GM19025 (cell line): ENCODE measurements at regions not wholly inside any gene's neighbourhood (a gene's known extent, or its start where the extent isn't known, plus 50 kb on each side); places are given as distances from the start of the nearest gene placed in this dataset.
"Not testable (repeated sequence)": the region's sequence is repeated elsewhere in the genome, so short reads cannot be mapped to it uniquely, and the experiment has no call there.

ENCODE experiments used
- ATAC-seq: cut with Tn5 transposase; IDR thresholded peaks from one replicate; pipeline ENCODE4 v1.9.1; 2021; ENCODE audit warnings: mild to moderate bottlenecking, low read depth, moderate library complexity; ENCODE audit not compliant: unreplicated experiment

DNA sequence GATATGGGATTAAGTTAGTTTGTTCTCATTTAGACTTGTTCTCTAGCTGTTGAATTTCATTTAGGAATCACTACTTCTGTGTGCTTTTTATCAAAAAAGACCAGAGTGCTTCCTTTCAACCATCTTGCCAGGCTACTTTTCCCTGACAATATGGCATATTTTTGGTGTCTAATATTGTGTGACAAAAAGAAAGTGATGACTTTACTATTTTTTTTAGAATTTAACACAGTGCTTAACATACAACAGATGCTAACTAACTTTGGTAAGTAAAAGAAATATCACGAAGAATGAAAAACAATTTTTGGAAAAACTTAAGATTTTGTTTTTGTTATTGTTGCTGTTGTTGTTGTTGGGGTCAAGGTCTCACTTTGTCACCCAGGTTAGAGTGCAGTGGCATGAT lies 462.2 kb upstream of the PABPC4L start:
- ATAC-seq: no peak

DNA sequence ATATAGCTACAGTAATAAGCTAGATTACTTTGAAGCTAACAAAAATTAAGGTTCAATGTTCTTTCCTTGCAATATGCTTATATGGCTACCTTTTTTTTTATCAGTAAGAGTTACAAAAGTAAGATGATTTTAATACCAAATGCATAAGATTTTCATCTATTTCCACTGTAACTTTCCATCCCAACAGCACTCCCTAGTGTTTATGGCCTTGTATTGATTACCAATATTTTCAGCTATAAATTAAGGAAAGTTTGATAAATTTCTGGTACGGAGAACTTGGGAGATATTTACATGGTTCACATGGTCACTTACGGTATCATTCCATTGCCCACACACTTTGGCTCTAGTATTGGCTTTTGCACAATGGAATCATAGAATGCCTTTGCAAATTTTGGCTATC lies 448.9 kb upstream of the PABPC4L start:
- no peak for ATAC-seq

DNA sequence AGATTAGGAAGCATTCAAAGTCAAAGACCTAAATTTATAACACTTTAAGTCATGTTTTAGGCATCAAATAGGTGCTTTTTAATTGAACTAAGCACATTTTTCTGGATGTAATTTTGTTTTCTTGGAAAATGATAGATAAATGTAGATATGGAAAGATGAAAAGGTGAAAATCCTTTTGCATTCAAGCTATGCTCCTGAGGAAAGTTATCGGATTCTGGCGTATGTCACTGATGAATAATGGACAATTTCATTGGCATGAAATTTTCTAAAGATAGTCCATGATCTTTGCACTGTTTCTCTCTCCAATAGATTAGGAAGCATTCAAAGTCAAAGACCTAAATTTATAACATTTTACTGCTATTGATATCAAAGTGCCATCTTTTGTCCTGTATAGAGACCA lies 444.2 kb upstream of the PABPC4L start:
- ATAC-seq: no peak

DNA sequence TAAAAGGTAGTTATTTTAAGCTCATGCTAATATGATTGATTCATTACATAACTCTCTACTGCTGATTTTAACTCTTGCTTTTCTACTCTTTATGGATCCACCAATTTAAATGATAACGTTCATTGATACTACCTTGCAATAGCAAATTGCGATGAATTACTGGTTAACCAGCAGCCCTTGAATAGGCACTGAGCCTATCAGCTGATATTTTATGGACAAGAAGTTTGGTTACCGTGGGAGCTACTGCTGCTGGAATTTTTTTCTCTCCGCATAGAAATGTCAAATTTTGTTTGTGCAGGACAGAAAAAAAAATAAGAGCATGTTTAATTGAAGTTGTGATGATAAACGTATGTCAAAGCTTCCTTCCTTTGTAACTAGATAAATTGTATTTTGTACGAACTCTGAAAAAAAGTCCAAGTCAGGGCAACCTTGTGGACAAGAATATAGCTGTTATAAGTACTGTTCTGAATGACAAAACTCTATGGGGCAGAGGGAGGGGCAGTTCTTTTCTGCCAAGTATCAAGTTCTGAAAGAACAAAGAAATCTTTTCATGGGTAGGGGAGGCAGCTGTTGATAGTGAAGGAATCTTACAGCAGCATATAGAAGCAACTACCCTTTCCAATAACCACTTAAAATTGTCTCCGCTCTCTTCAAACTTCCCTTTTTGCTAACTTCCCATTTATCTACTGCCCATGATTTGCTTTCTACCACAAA lies 434.9 kb upstream of the PABPC4L start:
- ATAC-seq: no peak

DNA sequence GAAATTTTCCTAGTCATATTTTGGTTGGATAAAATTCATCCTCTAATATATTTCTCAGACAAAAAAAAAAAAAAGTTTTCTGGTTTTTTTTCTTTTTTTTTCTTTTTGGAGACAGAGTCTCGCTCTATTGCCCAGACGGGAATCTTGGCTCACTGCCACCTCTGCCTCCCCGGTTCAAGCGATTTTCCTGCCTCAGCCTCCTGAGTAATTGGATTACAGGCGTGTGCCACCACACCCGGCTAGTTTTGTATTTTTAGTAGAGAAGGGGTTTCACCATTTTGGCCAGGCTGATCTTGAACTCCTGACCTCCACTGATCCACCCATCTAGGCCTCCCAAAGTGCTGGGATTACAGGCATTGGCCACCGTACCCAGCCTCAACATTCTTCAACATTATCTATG lies 432.7 kb upstream of the PABPC4L start:
- no peak for ATAC-seq

DNA sequence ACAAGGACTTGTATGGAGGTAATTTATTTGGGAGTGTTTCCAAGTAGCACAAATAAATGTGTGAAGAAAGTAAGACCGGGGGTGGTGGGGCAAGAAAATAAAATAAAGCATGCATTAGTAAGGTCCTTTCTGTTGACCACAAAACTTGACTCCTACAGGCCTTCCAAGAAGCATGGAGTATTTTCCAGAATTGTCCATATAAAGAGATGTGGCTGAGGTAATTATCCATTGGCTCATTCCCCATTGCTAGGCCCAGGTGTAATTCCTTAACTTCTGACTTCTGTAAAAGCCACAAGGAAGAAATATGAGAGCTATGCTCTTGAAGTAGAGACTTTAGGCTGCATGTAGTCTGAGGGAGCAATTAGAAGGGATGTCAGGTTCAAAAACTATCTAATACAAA lies 430.5 kb upstream of the PABPC4L start:
- no peak for ATAC-seq

DNA sequence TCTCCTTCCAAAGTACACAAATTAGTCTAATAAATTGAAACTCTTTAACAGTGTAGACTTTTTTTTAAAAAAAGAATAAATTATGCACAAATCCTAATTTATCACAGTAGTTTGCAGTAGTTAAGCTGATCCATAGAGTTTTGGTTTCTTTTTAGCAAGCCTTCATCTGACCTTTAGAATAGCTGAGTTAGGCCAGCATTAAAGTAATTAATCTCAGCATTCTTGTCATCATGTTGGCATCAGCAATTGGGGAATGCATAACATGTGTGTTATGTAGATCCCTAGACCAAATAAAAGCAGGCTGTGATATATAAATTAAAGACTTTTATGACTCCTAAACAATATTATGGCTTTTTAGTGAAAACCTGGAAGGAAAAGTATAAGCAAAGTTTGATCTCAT lies 426.5 kb upstream of the PABPC4L start:
- ATAC-seq: no peak

DNA sequence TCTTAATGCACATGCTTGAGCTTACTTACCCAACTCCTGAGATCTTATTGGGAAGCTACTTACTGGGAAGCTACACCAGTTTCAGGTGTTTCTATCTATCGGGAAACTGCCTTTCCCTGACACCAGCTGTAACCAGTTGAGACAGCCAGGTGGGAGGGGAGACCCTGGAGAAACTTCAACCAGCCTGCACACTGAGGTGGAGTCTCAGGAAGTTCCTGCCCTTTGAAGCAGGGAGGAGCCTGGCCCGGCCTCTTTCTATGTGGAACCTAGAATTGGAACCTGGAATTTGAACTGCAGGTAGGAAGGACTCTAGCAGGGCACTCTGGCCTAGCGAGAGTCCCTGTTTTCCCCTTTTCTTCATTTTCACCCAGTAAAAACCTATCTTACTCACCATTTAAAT lies 425.8 kb upstream of the PABPC4L start:
- no peak for ATAC-seq

DNA sequence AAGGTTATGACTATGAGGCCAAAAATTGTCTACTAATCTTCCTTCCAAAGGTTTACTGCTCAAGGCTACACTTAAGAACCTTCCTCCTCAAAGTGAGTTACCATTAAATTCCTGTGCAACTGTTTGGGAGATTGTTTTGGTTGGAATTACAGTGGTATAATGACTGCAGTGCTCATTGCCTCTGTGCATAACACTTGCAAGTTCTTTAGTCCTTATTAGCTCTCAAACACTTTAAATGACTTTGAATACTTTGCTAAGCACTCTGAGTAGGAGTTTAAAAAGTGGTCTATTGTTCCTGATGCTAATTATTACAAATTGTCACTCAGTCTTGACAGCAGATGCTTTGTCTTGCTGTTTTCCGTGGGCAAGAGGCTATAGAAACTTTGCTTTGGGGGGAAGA lies 422.8 kb upstream of the PABPC4L start:
- ATAC-seq: no peak

DNA sequence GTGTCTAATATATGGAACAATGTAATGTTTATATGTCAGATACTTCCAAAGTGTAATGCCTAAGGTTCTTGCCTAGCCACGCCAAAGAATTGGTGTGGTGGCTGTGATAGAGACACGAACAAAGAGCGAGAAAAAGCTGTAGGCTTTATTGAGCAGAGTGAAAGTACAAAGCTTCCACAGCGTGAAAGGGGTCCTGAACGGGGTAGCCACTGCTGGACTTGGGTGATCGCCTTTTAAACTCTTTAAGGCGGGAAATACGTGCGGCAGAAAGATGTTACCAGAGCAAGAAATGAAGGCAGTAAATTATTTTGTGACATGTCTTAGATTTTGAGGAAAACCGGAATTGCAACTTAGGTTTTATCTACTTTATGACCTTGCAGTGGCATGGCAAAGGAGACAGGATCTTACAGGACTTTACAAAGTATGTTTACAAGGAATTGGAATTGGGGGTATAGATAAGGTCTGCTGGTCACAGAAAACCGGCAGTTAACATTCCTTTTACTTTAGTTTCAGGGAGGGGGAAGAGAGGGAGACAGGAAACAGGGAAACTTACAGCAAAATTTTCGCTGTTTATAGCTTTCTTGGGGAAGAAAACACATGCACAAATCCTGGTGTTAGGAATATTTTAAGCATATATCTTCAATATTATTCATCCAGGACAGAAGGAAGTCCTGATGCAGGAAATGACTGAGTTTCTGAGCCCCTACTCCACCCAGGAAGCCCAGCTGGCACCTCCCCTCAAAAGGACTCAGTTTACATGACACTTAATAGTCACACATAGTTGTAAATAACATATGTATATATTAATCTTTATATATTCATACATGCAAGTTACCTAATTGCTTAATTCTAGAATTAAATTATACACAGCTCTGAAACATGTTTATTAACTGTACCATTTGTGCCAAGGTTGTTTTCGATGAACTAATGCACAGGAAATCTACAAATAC lies 421.3 kb upstream of the PABPC4L start:
- ATAC-seq: not testable (repeated sequence)

DNA sequence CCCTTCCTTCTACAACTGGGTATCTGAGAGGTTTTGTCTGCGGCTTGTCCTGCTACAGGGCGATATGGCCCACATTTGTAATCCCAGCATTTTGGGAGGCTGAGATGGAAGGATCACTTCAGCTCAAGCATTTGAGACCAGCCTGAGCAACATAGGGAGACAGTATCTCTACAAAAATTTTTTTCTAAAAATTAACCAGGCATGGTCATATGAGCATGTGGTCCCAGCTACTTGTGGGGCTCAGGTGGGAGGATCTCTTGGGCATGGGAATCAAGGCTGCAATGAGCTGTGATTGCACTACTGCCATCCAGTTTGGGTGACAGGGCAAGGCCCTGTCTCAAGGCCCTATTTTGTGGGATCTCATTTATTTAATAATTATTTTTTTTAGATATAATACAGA lies 420.6 kb upstream of the PABPC4L start:
- ATAC-seq: no peak

DNA sequence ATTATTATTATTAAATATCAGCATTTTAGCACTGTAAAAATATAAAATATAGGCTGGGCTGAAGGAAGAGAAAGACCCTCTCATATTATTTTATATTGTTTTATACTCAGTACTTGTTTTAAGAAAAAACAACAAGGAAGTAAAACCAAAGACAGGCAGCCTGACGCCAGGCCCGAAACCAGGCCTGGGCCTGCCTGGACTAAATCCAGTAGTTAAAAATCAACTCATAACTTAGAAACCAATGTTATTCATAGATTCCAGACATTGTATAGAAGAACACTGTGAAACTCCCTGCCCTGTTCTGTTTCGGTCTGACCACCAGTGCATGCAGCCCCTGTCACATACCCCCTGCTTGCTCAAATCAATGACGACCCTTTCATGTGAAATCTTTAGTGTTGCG lies 420.1 kb upstream of the PABPC4L start:
- not testable (repeated sequence) for ATAC-seq

DNA sequence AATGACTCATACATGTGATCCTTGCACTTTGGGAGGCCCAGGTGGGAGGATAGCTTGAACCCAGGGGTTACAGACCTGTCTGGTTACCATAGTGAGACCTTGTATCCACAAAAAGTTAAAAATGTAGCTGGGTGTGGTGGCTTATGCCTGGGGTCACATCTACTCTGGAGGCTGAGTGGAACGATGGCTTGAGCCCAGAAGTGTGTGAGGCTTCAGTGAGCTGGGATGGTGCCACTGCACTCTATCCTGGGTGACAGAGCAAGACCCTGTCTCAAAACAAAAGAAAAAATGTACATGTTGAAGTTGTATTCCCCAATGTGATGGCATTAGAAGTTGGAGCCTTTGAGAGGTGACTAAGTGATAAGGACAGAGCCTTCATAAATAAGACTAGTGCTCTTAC lies 409.4 kb upstream of the PABPC4L start:
- no peak for ATAC-seq

DNA sequence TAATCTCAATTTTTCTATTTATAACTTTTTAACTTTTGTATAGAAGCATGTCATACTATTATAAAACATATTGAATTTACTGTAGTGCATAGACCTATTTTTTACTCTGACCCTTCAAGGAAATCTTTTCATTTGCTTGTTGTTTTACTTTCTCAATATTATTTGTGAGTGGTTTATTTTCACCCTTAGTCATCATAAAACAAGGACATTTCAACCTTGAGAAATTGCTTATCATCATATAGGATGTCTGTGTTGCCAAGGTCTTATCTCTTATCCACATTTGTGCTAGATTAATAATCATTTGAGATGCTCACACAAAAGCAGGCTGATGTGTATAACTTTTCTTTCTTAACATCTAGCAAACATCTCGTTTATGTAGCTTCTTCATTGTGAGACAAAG lies 408.6 kb upstream of the PABPC4L start:
- ATAC-seq: no peak

DNA sequence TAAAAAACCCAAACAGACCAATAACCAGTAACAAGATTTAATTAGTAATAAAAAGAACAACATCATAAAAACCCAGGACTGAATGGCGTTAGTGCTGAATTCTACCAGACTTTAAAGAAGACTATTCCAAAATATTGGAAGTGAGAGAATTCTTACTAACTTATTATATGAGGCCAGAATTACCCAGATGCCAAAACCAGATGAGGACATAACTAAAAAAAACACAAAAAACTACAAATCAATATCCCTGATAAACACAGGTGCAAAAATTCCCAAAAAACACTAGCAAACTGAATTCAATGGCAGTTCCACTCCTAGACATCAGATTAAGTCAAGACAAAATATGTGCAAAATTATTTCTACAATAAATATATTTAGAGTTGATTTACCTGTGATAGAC lies 400.1 kb upstream of the PABPC4L start:
- ATAC-seq: no peak

DNA sequence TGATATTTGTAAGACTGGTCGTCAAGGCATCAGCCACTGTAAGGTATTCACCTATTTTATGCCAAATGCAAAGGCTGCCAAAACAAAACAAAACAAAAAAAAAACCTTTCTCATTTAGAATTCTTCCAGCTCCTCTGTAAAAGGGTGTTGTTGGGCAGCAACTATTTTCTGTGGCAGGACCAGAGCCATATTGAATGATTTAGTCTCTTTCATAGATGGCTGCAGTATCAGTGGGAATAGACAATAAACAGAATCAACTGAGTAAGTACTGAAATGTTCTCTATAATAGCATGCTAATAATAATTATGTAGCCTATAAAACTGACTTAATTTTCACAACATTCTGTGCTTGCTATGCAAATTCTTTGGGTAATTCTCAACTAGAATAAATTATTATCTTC lies 389.7 kb upstream of the PABPC4L start:
- ATAC-seq: no peak

DNA sequence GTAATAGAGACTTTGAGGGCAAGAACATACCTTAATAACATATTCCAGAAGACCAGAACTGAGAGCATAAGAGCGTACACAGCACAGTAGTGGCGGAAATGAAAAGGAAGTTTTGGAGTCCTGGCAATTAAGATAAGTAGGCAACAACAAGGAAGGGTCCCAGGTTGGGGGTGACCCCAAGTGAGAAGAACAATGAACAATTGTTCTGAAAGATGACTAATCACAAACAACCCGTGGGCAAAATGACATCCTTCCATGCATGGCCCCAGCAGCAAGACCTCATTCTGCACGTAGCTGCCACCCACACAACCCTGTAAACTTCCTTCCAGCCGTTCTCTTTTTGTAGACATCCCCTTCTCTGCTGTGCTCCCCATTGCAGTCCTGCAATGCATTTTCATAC lies 384.4 kb upstream of the PABPC4L start:
- ATAC-seq: no peak

DNA sequence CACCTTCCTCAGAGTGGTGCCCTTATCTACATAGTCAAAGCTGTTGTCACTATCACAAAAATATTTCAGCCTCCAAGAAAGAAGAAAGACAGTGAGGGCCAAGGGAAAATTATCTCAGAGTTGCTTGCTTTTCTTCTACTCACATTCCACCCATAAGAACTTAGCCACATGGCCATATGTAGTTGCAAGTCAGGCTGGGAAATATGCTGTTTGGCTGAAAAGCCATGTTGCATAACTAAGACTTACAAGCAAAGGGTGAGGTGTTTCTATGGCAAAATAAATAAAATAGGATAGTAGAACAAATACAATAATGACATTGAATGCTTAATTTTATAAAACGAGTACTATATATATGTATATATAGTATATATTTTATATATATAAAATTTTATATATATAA lies 365.9 kb upstream of the PABPC4L start:
- no peak for ATAC-seq

DNA sequence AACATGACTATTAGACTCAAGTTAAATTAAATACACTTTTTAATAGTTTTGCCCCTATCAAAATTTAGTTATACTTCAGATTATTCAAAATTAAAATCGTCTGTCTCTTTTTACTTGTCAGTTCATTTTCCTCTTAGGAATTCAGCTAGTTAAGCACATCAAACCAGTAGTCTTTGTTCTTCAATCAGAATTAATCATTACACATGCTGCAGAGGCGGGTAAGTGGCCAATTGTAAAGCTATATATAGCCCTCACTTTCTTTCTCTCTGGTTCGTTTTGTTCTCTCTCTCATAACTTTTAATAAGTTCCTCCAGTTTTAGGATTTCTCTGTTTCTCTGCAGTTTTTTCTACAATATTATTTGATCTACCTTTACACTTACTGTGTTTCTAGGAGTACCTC lies 359.1 kb upstream of the PABPC4L start:
- no peak for ATAC-seq

DNA sequence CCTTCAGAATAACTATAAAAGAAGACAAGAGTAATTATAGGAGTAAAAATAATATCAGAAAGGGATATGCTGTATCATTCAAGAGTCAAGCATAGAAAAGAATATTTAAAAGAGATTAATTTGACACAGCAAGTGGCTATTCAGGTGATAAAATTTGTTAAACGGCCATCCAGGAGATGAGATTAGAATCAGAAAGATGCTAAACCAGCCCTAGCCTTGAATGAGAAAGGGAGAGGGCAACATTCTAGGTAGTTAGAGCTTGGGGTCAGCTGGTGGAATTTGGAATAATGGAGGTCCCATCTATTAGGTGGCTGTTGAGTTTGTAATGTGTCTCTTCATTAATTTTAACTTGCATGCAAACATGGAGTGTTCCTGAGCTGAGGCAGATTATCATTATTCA lies 350.5 kb upstream of the PABPC4L start:
- no peak for ATAC-seq

DNA sequence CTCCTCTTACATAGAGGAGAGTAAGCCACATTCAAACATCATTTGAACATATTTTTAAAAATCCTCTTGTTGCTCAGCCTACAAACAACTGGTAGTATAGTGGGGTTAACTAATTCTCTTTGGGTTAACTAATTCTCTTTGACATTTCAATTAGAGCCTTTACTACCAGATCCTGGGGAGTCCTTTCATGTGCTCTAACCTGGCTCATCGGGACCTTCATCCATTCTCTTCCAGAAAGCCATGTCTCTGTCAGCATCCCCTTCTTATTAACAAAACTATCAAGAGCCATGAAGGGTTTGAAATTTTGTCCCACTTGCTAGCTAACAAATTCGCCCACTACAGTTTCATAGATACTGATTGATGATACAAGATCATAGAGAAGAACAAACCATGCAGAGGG lies 349.8 kb upstream of the PABPC4L start:
- ATAC-seq: no peak

DNA sequence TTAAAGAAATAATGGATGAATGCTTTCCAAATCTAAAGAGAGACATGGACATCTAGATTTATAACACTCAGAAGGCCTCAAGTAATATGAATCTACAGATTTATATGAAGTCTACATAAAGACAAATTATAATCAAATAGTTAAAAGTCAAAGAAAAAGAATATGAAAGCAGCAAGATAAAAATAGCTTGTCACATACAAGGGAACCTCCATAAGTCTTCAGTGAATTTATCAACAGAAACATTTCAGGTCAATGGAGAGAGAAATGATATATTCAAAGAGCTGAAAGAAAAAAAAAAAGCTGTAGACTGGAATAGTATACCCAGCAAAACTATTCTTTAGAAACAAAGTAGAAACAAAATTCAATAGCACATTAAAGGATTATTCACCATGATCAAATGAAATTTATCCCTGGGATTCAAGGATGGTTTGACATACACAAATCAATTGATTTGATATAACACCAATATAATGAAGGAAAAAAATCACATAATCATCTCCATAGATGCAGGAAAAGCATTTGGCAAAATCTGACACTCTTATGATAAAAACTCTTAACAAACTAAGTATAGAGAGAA lies 346.6 kb upstream of the PABPC4L start:
- ATAC-seq: no peak
